ENCODE measurements at regions not wholly inside any gene's neighbourhood (a gene's known extent, or its start where the extent isn't known, plus 50 kb on each side); places are given as distances from the start of the nearest gene placed in this dataset.

- no peak overlapping the region for H3K27ac ChIP-seq (ENCODE audit: low read length)
- no peak for DNase-seq
- no peak overlapping the region for H3K4me3 ChIP-seq (ENCODE audit: low read length)
- H3K9me3 ChIP-seq (replicated peaks; ENCODE audit: control insufficient read depth, low read depth, low read length) = no peaks in the 10 kb centered on the region
- H3K4me1 ChIP-seq (ENCODE audit: control insufficient read depth, insufficient read depth, low read length) = no peaks in the 10 kb centered on the region
- no CpG with 5 or more reads among the region's 1 CpG for WGBS (ENCODE audit: insufficient coverage)
- H3K36me3 ChIP-seq (ENCODE audit: control insufficient read depth, insufficient read depth, low read length) = no peaks in the 10 kb centered on the region
- H3K27me3 ChIP-seq (ENCODE audit: control insufficient read depth, insufficient read depth, low read length) = no peaks in the 10 kb centered on the region
Measured at GRCh38 chr4:179248821-179249220, 1806.6 kb upstream of the AGA start.

GRCh38 chr4:179268791-179269190 is 1826.6 kb upstream of the AGA start:
- WGBS (ENCODE audit: insufficient coverage) = no CpG with 5 or more reads among the region's 2 CpGs
- H3K9me3 ChIP-seq (replicated peaks; ENCODE audit: control insufficient read depth, low read depth, low read length) = no peaks in the 10 kb centered on the region

DNA sequence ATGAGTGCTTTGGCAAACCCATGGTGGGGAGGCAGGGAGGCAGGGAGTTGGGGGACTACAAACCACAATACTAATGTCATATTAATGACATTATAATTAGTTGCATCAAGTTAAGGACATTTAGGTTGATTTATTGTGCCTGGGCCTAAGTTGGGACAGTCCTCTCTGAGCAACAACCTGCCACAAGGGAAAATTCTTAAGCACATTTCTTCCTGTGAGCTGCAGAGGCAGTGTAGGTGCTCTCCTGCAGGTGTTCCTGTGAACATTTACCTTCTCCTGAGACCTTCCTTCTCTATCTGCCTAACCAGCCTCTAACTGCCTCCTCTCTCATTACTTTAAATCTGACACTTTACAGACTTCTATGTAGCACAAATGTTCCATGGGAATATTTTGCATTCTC is 1830.0 kb upstream of the AGA start:
- DNase-seq = no peak
- Histone ChIP-seq H3K9me3 (replicated peaks; ENCODE audit: control insufficient read depth, low read depth, low read length) (no peaks in the 10 kb centered on the region), H3K4me1 (ENCODE audit: control insufficient read depth, insufficient read depth, low read length) (no peaks in the 10 kb centered on the region), H3K27me3 (ENCODE audit: control insufficient read depth, insufficient read depth, low read length) (no peaks in the 10 kb centered on the region), H3K4me3 (ENCODE audit: low read length) (no peak overlapping the region), H3K27ac (ENCODE audit: low read length) (no peak overlapping the region), H3K36me3 (ENCODE audit: control insufficient read depth, insufficient read depth, low read length) (no peaks in the 10 kb centered on the region)

More at GRCh38 chr4:179268791-179269190, 1826.6 kb upstream of the AGA start:
- H3K27ac ChIP-seq (ENCODE audit: low read length) = no peak overlapping the region
- DNase-seq = no peak
- H3K36me3 ChIP-seq (ENCODE audit: control insufficient read depth, insufficient read depth, low read length) = no peaks in the 10 kb centered on the region
- no peaks in the 10 kb centered on the region for H3K27me3 ChIP-seq (ENCODE audit: control insufficient read depth, insufficient read depth, low read length)
- no peaks in the 10 kb centered on the region for H3K4me1 ChIP-seq (ENCODE audit: control insufficient read depth, insufficient read depth, low read length)
- no peak overlapping the region for H3K4me3 ChIP-seq (ENCODE audit: low read length)

GRCh38 chr4:179278647-179279046 is 1836.4 kb upstream of the AGA start:
- H3K36me3 ChIP-seq (ENCODE audit: control insufficient read depth, insufficient read depth, low read length) = no peaks in the 10 kb centered on the region
- DNase-seq = no peak
- H3K4me3 ChIP-seq (ENCODE audit: low read length) = no peak overlapping the region
- no peaks in the 10 kb centered on the region for H3K4me1 ChIP-seq (ENCODE audit: control insufficient read depth, insufficient read depth, low read length)
- WGBS (ENCODE audit: insufficient coverage) = no CpG with 5 or more reads among the region's 2 CpGs
- H3K9me3 ChIP-seq (replicated peaks; ENCODE audit: control insufficient read depth, low read depth, low read length) = no peaks in the 10 kb centered on the region
- no peaks in the 10 kb centered on the region for H3K27me3 ChIP-seq (ENCODE audit: control insufficient read depth, insufficient read depth, low read length)
- H3K27ac ChIP-seq (ENCODE audit: low read length) = no peak overlapping the region

- Histone ChIP-seq H3K27me3 (ENCODE audit: control insufficient read depth, insufficient read depth, low read length) (no peaks in the 10 kb centered on the region), H3K4me3 (ENCODE audit: low read length) (no peak overlapping the region), H3K4me1 (ENCODE audit: control insufficient read depth, insufficient read depth, low read length) (no peaks in the 10 kb centered on the region), H3K27ac (ENCODE audit: low read length) (no peak overlapping the region), H3K9me3 (replicated peaks; ENCODE audit: control insufficient read depth, low read depth, low read length) (no peaks in the 10 kb centered on the region), H3K36me3 (ENCODE audit: control insufficient read depth, insufficient read depth, low read length) (no peaks in the 10 kb centered on the region)
- WGBS (ENCODE audit: insufficient coverage) = 90% methylated on average over 1 of the region's 3 CpGs
- no peak for DNase-seq
Measured at GRCh38 chr4:179285696-179286095, 1843.5 kb upstream of the AGA start.

- peaks cover 9% of the 10 kb centered on the region for H3K9me3 ChIP-seq (replicated peaks; ENCODE audit: control insufficient read depth, low read depth, low read length)
- no peak for DNase-seq
- H3K4me3 ChIP-seq (ENCODE audit: low read length) = no peak overlapping the region
- H3K27me3 ChIP-seq (ENCODE audit: control insufficient read depth, insufficient read depth, low read length) = no peaks in the 10 kb centered on the region
- no peaks in the 10 kb centered on the region for H3K36me3 ChIP-seq (ENCODE audit: control insufficient read depth, insufficient read depth, low read length)
- no peaks in the 10 kb centered on the region for H3K4me1 ChIP-seq (ENCODE audit: control insufficient read depth, insufficient read depth, low read length)
- no peak overlapping the region for H3K27ac ChIP-seq (ENCODE audit: low read length)
Measured at GRCh38 chr4:179291657-179292056, 1849.4 kb upstream of the AGA start.

GRCh38 chr4:179292468-179292867 is 1850.2 kb upstream of the AGA start:
- Histone ChIP-seq H3K4me1 (ENCODE audit: control insufficient read depth, insufficient read depth, low read length) (no peaks in the 10 kb centered on the region), H3K36me3 (ENCODE audit: control insufficient read depth, insufficient read depth, low read length) (no peaks in the 10 kb centered on the region), H3K27me3 (ENCODE audit: control insufficient read depth, insufficient read depth, low read length) (no peaks in the 10 kb centered on the region), H3K9me3 (replicated peaks; ENCODE audit: control insufficient read depth, low read depth, low read length) (peaks cover 9% of the 10 kb centered on the region), H3K27ac (ENCODE audit: low read length) (no peak overlapping the region), H3K4me3 (ENCODE audit: low read length) (no peak overlapping the region)
- WGBS (ENCODE audit: insufficient coverage) = 44% methylated on average over 1 of the region's 1 CpG
- no peak for DNase-seq

- Histone ChIP-seq H3K36me3 (ENCODE audit: control insufficient read depth, insufficient read depth, low read length) (no peaks in the 10 kb centered on the region), H3K9me3 (replicated peaks; ENCODE audit: control insufficient read depth, low read depth, low read length) (peaks cover 4% of the 10 kb centered on the region), H3K27ac (ENCODE audit: low read length) (no peak overlapping the region), H3K27me3 (ENCODE audit: control insufficient read depth, insufficient read depth, low read length) (no peaks in the 10 kb centered on the region), H3K4me1 (ENCODE audit: control insufficient read depth, insufficient read depth, low read length) (no peaks in the 10 kb centered on the region), H3K4me3 (ENCODE audit: low read length) (no peak overlapping the region)
- WGBS (ENCODE audit: insufficient coverage) = 70% methylated on average over 2 of the region's 4 CpGs
- DNase-seq = no peak
Measured at GRCh38 chr4:179307297-179308136, 1865.3 kb upstream of the AGA start.

DNA sequence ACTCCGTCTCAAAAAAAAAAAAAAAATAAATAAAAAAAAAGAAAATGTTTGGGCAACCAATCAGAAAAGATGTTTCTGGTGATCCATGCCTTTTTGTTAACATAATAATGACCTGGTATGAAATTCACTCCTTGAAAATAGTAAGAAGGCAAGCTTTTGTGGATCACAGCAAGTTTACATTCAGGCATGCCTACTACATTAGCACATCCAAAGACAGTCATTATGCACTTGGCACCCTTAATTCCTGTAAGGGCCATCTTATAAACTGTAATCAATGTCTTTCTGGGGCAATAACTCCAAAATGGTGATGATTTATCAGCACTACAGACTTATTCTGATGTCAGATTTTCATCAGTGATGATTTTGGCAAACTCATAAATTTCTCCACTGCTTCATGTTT is 1871.6 kb upstream of the AGA start:
- no peak for DNase-seq

DNA sequence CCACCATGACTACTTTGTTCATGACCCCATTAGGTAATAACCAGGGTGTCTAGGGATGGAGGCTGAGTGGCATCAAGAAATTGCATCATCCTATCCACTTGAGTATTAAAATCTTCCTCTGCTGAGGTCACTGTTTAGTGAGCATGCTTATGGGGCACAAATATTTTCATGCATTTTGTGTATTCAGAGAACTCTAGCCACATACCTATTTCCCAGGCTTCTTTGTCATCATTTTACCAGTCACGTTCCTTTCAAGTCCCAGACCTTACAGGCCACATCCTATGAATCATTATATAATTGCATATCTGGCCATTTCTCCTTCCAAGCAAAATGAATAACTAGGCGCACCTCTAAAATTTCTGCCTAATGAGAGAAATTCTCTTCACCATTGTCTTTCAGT is 1882.9 kb upstream of the AGA start:
- no peak for DNase-seq
- no peaks in the 10 kb centered on the region for H3K36me3 ChIP-seq (ENCODE audit: control insufficient read depth, insufficient read depth, low read length)
- 83% methylated on average over 1 of the region's 2 CpGs for WGBS (ENCODE audit: insufficient coverage)

More for the DNA sequence above, 1871.6 kb upstream of the AGA start:
- peaks cover 3% of the 10 kb centered on the region for H3K9me3 ChIP-seq (replicated peaks; ENCODE audit: control insufficient read depth, low read depth, low read length)
- H3K27ac ChIP-seq (ENCODE audit: low read length) = no peak overlapping the region
- H3K4me1 ChIP-seq (ENCODE audit: control insufficient read depth, insufficient read depth, low read length) = no peaks in the 10 kb centered on the region
- no peaks in the 10 kb centered on the region for H3K36me3 ChIP-seq (ENCODE audit: control insufficient read depth, insufficient read depth, low read length)
- H3K27me3 ChIP-seq (ENCODE audit: control insufficient read depth, insufficient read depth, low read length) = no peaks in the 10 kb centered on the region
- H3K4me3 ChIP-seq (ENCODE audit: low read length) = no peak overlapping the region
- no CpG with 5 or more reads among the region's 1 CpG for WGBS (ENCODE audit: insufficient coverage)

GRCh38 chr4:179328627-179329026 is 1886.4 kb upstream of the AGA start:
- Histone ChIP-seq H3K4me1 (ENCODE audit: control insufficient read depth, insufficient read depth, low read length) (no peaks in the 10 kb centered on the region), H3K27ac (ENCODE audit: low read length) (no peak overlapping the region), H3K36me3 (ENCODE audit: control insufficient read depth, insufficient read depth, low read length) (no peaks in the 10 kb centered on the region), H3K27me3 (ENCODE audit: control insufficient read depth, insufficient read depth, low read length) (no peaks in the 10 kb centered on the region), H3K4me3 (ENCODE audit: low read length) (no peak overlapping the region), H3K9me3 (replicated peaks; ENCODE audit: control insufficient read depth, low read depth, low read length) (no peaks in the 10 kb centered on the region)
- WGBS (ENCODE audit: insufficient coverage) = 67% methylated on average over 8 of the region's 8 CpGs
- DNase-seq = no peak

More for the DNA sequence above, 1882.9 kb upstream of the AGA start:
- H3K27ac ChIP-seq (ENCODE audit: low read length) = no peak overlapping the region
- no peaks in the 10 kb centered on the region for H3K9me3 ChIP-seq (replicated peaks; ENCODE audit: control insufficient read depth, low read depth, low read length)
- no peaks in the 10 kb centered on the region for H3K27me3 ChIP-seq (ENCODE audit: control insufficient read depth, insufficient read depth, low read length)
- H3K4me1 ChIP-seq (ENCODE audit: control insufficient read depth, insufficient read depth, low read length) = no peaks in the 10 kb centered on the region
- no peak overlapping the region for H3K4me3 ChIP-seq (ENCODE audit: low read length)

All from muscle of leg (tissue), 3 donors.